SIG-M5 treated with dmso at 0.1 percent for 504 hours (cell line): ENCODE measurements at regions not wholly inside any gene's neighbourhood (a gene's known extent, or its start where the extent isn't known, plus 50 kb on each side); places are given as distances from the start of the nearest gene placed in this dataset.
"Not testable (repeated sequence)": the region's sequence is repeated elsewhere in the genome, so short reads cannot be mapped to it uniquely, and the experiment has no call there.

Experiments used
- DNase-seq: peaks from one replicate; lab custom pipeline; 2025; ENCODE audit not compliant: unreplicated experiment; lab: John Stamatoyannopoulos, UW

- no peak for DNase-seq
Observed at GRCh38 chr10:10020945-10021344, 996.7 kb upstream of the CELF2 start.

DNA sequence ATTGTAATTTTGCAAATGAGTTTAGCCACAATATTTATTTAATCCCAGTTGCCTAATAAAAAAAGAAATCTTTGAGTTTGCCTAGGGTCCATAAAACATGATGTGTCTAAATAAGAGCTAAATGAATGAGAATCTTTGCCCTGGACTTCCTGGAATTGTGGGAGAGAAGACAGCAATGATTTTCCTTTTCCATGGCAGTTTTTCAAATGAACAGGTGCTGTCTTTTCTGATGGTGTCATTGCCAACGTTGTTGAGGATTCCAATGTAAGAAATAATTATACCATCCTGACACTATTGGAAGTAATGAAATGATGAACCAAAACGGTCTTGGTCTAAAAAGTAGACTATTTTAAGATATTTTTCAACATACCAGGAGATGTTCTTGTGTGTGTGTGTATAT, 984.7 kb upstream of the CELF2 start:
- no peak for DNase-seq

DNA sequence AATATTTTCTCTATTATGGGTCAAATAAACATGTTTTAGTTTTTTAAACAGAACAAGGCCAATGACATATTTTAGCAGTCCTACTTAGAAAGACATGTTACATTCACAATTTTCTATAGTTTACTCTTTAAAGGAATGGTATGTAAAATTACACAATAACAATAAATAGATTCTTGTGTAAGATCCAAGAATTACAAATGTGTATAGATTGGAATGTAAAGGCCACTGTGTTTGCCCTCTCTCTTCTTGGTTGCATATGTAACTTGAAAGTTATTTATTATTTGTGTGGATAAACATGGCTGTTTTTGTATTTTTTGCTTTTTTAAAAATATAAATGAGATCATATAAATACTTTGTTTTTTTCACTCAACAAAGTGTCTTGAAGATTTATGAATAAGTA, 979.3 kb upstream of the CELF2 start:
- DNase-seq: no peak

GRCh38 chr10:10039595-10039994, 978.1 kb upstream of the CELF2 start:
- DNase-seq: no peak

GRCh38 chr10:10043083-10043482, 974.6 kb upstream of the CELF2 start:
- DNase-seq: no peak

GRCh38 chr10:10044922-10045764, 972.5 kb upstream of the CELF2 start:
- no peak for DNase-seq

- DNase-seq: no peak
Observed at GRCh38 chr10:10045765-10046028, 972.0 kb upstream of the CELF2 start.

- DNase-seq: no peak
Observed at GRCh38 chr10:10047426-10047825, 970.2 kb upstream of the CELF2 start.

GRCh38 chr10:10053051-10053450, 964.6 kb upstream of the CELF2 start:
- no peak for DNase-seq

- no peak for DNase-seq
Observed at GRCh38 chr10:10054466-10054865, 963.2 kb upstream of the CELF2 start.

- DNase-seq: no peak
Observed at GRCh38 chr10:10055656-10056442, 961.8 kb upstream of the CELF2 start.

DNA sequence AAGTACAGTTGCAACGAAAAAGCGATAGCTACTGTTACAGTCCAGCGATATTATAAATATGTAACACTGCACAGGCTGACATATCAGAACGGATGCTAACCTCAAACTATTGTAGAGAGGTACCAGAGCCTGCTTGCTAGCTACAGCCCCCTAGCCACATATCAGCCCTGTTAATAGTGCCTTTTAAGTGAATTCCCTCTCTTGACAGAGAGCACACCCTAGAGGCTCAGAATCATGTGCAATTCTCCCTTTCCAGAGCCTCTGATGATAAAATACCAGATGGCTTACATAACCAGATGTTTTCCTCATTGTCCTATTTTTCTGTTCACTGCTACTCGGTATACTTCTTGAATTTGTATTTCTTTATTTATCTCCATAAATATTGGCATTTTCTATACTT, 960.7 kb upstream of the CELF2 start:
- DNase-seq: no peak

GRCh38 chr10:10067644-10068043, 950.0 kb upstream of the CELF2 start:
- DNase-seq: no peak

DNA sequence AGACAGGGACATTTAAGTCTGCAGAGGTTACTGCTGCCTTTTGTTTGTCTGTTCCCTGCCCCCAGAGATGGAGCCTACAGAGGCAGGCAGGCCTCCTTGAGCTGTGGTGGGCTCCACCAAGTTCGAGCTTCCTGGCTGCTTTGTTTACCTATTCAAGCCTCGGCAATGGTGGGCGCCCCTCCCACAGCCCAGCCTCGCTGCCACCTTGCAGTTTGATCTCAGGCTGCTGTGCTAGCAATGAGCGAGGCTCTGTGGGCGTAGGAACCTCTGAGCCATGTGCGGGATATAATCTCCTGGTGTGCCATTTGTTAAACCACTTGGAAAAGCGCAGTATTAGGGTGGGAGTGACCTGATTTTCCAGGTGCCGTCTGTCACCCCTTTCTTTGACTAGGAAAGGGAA, 942.8 kb upstream of the CELF2 start:
- not testable (repeated sequence) for DNase-seq

DNA sequence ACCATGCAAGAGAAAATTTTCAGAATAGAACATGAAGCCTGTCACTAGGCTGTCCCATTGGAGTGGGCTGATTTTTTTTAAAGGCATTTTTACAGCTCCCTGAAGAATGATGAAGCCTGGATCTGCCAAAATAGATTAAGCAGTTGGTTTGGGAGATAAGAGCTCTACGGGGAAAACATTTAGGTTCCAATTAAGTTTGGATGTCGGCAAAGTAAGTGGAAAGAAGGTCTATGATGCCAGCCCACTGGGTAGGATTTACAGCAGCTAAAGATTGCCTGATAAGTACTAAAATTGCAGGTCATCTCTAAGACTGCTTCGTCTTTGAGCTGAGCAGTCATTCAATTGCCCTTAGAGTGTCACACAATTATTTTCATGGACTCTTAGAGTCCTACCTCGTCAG, 939.2 kb upstream of the CELF2 start:
- no peak for DNase-seq

- DNase-seq: no peak
Observed at GRCh38 chr10:10092581-10092980, 925.1 kb upstream of the CELF2 start.

- no peak for DNase-seq
Observed at GRCh38 chr10:10093021-10093420, 924.7 kb upstream of the CELF2 start.

DNA sequence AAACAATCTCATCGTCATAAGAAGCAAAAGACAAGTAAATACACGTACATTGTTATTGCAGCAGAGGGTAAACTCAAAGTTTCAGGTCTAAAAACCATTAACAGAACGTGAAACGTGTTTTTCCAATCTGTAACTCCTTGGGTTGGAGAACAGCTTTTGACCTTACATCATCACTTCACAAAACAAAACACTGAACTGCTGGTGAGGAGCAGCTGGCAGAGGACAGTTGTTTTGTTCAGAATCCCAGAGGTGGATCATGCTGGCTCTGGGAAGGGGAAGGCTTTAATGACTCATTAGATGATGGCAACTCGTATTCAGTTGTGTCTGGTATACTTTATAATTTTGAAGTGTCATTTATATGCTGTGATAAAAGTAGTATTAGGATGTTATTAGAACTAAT, 923.0 kb upstream of the CELF2 start:
- DNase-seq: no peak

- no peak for DNase-seq
Observed at GRCh38 chr10:10096296-10096695, 921.4 kb upstream of the CELF2 start.

DNA sequence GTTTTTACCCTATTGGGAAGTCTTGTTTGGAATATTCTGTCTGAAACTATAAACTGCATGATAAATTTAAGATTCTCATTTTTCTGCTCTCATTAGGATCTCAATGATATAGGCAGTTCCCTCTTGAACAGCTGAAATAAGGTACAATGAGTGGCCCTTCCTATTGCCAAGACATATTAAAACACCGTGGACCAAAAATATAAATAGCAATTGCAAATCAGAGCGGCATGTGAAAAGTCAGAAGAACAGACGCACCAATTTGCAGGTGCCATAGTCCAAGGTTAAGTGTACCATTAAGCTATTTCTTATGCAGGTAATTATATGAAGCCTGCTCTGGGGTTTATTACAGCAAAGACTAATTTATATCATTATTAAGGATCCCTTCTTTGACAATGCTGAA, 920.8 kb upstream of the CELF2 start:
- no peak for DNase-seq

- DNase-seq: no peak
Observed at GRCh38 chr10:10101106-10101505, 916.6 kb upstream of the CELF2 start.

- no peak for DNase-seq
Observed at GRCh38 chr10:10110844-10111490, 906.7 kb upstream of the CELF2 start.
